ENCODE measurements at regions not wholly inside any gene's neighbourhood (a gene's known extent, or its start where the extent isn't known, plus 50 kb on each side); places are given as distances from the start of the nearest gene placed in this dataset.

GRCh38 chr1:88357729-88358128 lies 326.3 kb upstream of the PKN2 start:
- intact Hi-C loops (cut with micrococcal nuclease) = no loop called here
- Histone ChIP-seq H3K27ac (ENCODE audit: low read length) (no peak overlapping the region), H3K79me2 (ENCODE audit: low read length) (no peaks in the 10 kb centered on the region), H3K27me3 (ENCODE audit: low read length) (no peaks in the 10 kb centered on the region; the same call in 1 of the 2 replicates), H3K4me2 (ENCODE audit: low read length) (no peak overlapping the region), H3F3A (ENCODE audit: low read length, unreplicated experiment) (no peaks in the 10 kb centered on the region), H2AFZ (ENCODE audit: low read length) (no peak overlapping the region), H3K9ac (ENCODE audit: low read length) (no peak overlapping the region), H3K9me3 (ENCODE audit: low read length) (no peaks in the 10 kb centered on the region), H3K4me3 (ENCODE audit: low read length) (no peak overlapping the region), H3K9me2 (replicated peaks; ENCODE audit: low read length) (no peaks in the 10 kb centered on the region), H3K4me1 (ENCODE audit: insufficient read depth, low read length) (no peaks in the 10 kb centered on the region), H3K36me3 (ENCODE audit: low read depth, low read length) (no peaks in the 10 kb centered on the region), H4K20me1 (ENCODE audit: low read length) (no peaks in the 10 kb centered on the region)
- no TSS peak for BruUV-seq (replicated peaks)
- POLR2A ChIA-PET (ENCODE audit: unreplicated experiment) = no interaction called here
- CTCF ChIA-PET = no interaction called here
- TF ChIP-seq EZH2phosphoT487 (IDR thresholded peaks at IDR 0.05; ENCODE audit: borderline replicate concordance, low read length) = no peak
- no peak for TF ChIP-seq EZH2 (IDR thresholded peaks at IDR 0.05; ENCODE audit: low read length, unreplicated experiment)
- ATAC-seq = no peak
- DNase-seq = no peak

- DNase-seq (peak; percentile 39), ATAC-seq (peak; percentile 18; the same call in 1 of the 2 replicates)
- H3K27ac ChIP-seq (ENCODE audit: low read length) = no peak overlapping the region
- no peaks in the 10 kb centered on the region for H3F3A ChIP-seq (ENCODE audit: low read length, unreplicated experiment)
- ChIA-PET POLR2A (ENCODE audit: unreplicated experiment) (no interaction called here), CTCF (no interaction called here)
- no peaks in the 10 kb centered on the region for H3K27me3 ChIP-seq (ENCODE audit: low read length)
- no peaks in the 10 kb centered on the region for H3K4me1 ChIP-seq (ENCODE audit: insufficient read depth, low read length)
- TF ChIP-seq EZH2phosphoT487 (IDR thresholded peaks at IDR 0.05; ENCODE audit: borderline replicate concordance, low read length) = no peak
- TF ChIP-seq EZH2 (IDR thresholded peaks at IDR 0.05; ENCODE audit: low read length, unreplicated experiment) = no peak
- TF ChIP-seq CTCF (conservative IDR thresholded peaks at IDR 0.05; ENCODE audit: low read depth, low read length) = no peak
- H3K4me2 ChIP-seq (ENCODE audit: low read length) = no peak overlapping the region
- H3K9me3 ChIP-seq (ENCODE audit: low read length) = no peaks in the 10 kb centered on the region
- no peak overlapping the region for H3K9ac ChIP-seq (ENCODE audit: low read length)
- no peaks in the 10 kb centered on the region for H3K9me2 ChIP-seq (replicated peaks; ENCODE audit: low read length)
- BruUV-seq (replicated peaks) = no TSS peak
- no peaks in the 10 kb centered on the region for H3K36me3 ChIP-seq (ENCODE audit: low read depth, low read length)
- intact Hi-C loops (cut with micrococcal nuclease) = no loop called here
- H3K79me2 ChIP-seq (ENCODE audit: low read length) = no peaks in the 10 kb centered on the region
- H2AFZ ChIP-seq (ENCODE audit: low read length) = no peak overlapping the region
- H3K4me3 ChIP-seq (ENCODE audit: low read length) = no peak overlapping the region
- no peaks in the 10 kb centered on the region for H4K20me1 ChIP-seq (ENCODE audit: low read length)
Observed at GRCh38 chr1:88371436-88372023, 312.5 kb upstream of the PKN2 start.

- Histone ChIP-seq H3K9me3 (ENCODE audit: low read length) (no peaks in the 10 kb centered on the region), H3K79me2 (ENCODE audit: low read length) (no peaks in the 10 kb centered on the region), H3K4me1 (ENCODE audit: insufficient read depth, low read length) (no peaks in the 10 kb centered on the region), H3K27me3 (ENCODE audit: low read length) (no peaks in the 10 kb centered on the region), H3K4me2 (ENCODE audit: low read length) (no peak overlapping the region), H3K36me3 (ENCODE audit: low read depth, low read length) (no peaks in the 10 kb centered on the region), H3F3A (ENCODE audit: low read length, unreplicated experiment) (no peaks in the 10 kb centered on the region), H4K20me1 (ENCODE audit: low read length) (no peaks in the 10 kb centered on the region), H3K4me3 (ENCODE audit: low read length) (no peak overlapping the region), H3K9me2 (replicated peaks; ENCODE audit: low read length) (no peaks in the 10 kb centered on the region), H3K27ac (ENCODE audit: low read length) (no peak overlapping the region), H3K9ac (ENCODE audit: low read length) (no peak overlapping the region), H2AFZ (ENCODE audit: low read length) (no peak overlapping the region)
- CTCF ChIA-PET = no interaction called here
- DNase-seq = no peak
- no TSS peak for BruUV-seq (replicated peaks)
- intact Hi-C loops (cut with micrococcal nuclease) = no loop called here
- POLR2A ChIA-PET (ENCODE audit: unreplicated experiment) = no interaction called here
- no peak for TF ChIP-seq CTCF (conservative IDR thresholded peaks at IDR 0.05; ENCODE audit: low read depth, low read length)
- TF ChIP-seq EZH2phosphoT487 (IDR thresholded peaks at IDR 0.05; ENCODE audit: borderline replicate concordance, low read length) = no peak
- TF ChIP-seq EZH2 (IDR thresholded peaks at IDR 0.05; ENCODE audit: low read length, unreplicated experiment) = no peak
- ATAC-seq = no peak
Observed at GRCh38 chr1:88375977-88376376, 308.1 kb upstream of the PKN2 start.

Measured in PC-3 (cell line).